ENCODE measurements at regions not wholly inside any gene's neighbourhood (a gene's known extent, or its start where the extent isn't known, plus 50 kb on each side); places are given as distances from the start of the nearest gene placed in this dataset.

DNA sequence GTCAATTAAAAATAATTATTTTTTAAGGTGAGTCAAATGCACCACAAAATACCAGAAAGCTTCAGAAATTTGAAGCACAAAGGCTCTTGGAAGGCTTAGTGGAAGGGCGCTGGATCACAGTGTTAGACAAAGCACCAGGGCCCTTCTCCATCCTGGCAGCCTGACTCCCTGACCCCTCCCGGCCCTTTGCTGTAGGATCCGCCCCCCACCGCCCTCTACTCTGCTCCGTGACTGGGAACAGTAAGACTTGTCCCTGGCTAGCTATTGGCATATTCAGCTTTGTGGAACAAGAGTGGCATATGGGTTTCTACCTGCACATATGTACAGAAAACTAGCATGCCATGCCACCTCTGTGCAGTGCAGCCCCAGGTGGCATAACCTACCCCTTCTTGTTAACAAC is 222.1 kb downstream of the SYK start:
- no peak for DNase-seq (ENCODE audit: low spot score)

DNA sequence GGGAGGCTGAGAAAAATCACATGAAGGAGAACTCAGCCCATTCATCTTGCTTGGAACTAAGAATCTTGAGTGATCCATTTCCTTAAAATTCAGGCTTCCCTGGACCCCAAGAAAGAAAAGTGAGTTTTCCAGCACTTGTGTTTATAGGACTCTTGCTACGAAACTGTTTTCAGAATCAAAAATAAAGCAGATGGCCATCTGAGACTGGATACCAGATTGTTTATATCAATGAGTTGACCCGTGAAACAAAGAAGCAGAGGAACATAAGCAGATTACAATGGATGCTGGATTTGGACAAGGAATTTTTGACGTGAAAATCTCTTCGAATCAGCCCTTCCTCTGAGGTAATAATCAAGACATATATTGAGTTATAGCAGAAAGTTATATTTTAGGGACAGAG is 223.2 kb downstream of the SYK start:
- DNase-seq (ENCODE audit: low spot score) = no peak

DNA sequence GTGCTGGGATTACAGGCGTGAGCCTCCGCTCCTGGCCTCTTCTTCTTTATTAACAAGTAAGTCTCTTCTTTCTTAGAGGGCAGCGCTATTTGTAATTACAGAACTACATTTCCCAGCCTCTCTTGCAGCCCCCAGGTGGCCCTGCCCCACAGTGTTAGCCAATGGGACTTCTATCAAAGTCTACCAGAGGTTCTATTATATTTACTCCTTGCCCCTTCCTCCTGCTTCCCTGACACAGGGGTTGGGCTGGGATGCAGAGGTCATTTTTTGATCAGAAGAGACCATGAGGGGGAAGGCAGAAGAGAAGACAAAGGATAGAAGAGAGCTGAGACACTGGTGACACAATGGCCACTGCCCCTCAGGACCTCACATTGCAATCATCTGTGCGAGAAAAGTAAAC is 224.2 kb downstream of the SYK start:
- DNase-seq (ENCODE audit: low spot score) = no peak

DNA sequence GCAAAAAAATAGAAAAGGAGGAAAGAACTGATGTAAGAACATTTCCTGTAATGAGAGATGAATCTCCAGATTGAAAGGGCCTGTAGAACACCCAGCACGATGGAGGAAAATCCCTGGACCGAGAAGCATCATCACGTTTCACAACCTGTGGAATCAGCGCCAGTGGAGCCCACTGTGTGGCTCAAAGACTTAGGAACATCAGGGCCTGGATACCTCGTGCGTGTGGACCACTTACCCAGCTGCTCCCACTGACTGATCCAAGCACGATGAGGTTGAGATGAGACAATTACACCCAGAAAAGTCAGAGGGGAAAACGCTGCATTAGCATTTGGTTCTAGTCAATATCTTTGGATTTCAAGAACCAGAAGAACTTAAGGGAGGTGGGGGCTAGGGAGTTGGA is 224.6 kb downstream of the SYK start:
- no peak for DNase-seq (ENCODE audit: low spot score)

DNA sequence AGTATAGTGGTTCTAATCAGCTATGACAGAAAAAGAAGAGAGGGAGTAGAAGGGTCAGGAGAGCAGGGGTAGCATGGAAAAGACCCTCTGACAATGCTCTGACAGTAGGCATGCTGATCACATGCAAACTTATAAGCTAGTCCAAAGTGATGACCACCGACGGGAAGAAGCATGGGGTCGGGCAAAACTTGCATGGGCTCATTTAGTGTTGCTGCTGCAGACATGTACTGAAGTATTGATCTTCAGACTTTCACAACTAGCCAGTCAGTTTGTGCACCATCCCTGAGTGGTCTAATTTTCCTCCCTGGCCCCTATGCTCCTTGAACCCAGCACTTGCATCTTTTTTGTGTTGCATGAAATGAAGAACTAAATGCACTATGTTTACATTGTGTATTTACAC is 225.4 kb downstream of the SYK start:
- no peak for DNase-seq (ENCODE audit: low spot score)

DNA sequence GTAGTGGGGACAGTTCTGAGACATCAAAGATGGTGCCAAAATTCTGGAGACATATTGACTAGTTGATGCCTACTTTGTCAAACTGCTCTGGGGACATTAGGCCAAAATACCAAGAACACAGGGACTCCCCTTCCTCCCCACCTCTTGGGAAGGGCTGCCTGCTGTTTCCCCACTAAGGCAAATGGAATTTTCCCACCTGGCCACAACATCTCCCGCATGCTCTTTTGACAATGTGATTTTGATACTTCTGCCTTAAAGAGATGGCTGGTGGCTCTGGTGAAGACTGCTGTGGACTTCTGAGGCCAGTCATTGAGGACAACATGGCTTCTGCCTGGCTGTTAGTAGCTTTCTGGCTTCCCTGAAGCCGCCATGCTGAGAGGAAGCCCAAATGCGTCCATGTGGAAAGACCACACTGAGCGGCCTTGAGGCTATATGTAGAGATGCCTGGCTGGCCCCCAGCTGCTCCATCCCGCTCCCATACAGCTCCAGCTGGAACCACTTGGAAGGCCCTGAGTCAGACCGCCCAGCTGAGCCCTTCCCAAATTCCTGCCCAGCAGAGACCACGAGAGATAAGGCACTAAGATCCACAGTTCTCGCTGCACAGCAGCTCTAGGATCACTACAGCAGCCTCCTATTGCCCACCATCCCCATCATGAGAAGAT is 226.7 kb downstream of the SYK start:
- no peak for DNase-seq (ENCODE audit: low spot score)

DNA sequence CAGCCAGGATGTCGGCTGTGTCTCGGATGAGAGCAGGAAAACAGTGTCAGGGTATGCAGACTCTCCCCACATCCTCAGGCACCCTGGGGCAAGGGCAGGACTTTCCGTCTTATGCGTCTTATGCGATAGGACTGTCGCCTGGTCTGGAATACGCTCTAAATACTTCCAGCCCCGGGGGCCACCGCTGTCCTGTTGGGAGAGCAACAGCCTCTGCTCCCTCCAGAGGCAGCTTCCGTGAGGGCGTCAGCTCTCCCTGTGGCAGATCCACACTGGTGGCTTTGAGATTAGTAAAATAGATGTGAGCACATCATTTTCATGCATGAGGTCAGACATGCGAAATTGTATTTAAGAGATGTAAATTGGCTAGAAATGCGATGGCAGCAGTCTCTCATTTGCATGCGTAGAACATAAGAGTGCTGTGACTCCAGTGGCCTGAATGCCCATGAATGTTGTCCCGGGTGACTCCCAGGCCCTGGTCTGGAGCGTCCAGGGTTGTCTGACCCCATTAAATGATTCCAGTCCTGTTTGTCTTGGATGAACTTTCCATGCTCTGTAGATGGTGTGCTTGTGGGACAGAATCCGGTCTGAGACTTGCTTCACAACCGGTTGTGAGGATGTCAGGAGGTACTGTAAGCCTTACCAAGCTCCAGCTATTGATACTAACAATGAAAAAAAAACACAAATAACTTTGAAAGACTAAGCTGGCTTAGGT is 228.2 kb downstream of the SYK start:
- DNase-seq (ENCODE audit: low spot score) = no peak

DNA sequence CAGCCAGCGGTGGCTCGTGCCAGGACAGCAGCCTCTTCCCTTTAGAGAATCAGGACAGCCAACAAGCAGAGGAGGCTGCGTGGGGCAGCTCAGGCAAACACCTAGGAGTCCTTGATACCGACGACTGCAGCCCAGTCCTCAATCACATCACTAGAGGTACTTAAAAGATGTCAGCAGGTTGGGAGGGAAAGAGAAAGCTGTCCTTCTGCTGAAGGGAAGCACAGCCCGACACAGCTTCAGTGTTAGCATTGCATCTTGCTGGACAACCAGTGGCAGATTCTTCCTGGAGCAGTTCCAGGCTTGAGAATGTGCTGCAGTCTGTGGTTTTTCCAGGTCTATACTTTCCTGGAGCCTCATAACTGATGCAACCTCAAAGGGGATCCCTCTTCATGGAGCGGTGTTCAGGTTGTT is 230.5 kb downstream of the SYK start:
- DNase-seq (ENCODE audit: low spot score) = no peak

DNA sequence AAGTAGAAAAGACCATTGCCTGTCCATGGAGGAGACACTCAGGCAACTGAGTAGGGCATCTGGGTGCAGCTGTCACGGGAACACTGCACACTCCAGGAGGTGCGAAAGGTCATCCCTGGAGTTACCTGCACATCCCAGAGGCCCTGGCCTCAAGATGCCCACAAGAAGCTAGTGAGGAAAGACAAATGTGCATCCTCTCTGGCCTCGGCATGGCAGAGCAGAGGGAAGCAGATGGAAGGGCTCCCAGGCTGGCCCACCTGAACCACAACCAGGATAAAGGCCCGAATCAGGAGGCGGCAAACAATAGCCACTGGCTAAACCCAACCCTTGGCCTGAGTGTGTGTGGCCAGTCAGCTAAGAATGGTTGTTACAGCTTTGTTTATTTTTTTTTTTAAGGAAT is 231.7 kb downstream of the SYK start:
- DNase-seq (ENCODE audit: low spot score) = no peak

DNA sequence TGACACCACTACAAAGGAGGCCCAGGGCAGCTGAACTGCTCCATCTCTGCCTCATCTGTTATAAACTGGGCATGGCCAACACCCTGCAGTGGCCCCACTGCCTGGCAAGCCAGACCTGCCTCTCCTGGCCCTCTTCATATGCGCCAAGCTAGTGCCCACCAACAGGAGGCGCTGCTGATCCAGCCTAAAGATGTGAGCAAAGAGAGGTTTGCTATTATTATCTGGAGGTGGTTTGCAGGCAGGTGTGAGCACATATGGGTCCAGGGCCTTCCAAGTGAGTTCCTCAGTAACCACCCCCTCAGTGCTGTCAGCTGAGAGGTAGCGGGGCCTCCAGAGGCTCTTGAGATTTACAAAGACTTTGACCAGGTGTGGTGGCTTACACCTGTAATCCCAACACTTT is 232.2 kb downstream of the SYK start:
- DNase-seq (ENCODE audit: low spot score) = no peak

DNA sequence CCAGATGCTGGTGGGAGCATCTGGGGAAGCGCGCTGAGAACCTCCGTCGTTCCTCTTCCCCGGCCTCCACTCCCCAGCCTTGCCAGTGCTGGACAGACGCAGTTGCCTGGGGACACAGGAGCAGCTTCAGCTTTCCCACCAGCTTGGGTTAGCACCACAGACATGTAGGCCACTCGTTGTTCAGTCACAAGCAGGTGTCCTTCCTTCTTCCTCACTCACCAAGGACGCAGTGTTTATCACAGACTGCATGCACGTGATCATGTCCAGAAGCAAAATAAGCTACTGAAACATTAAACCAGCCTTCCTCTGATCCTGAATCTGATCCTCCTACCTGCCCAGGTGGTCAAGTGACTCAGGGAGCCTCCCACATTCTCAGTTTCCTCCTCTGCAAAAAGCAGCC is 232.9 kb downstream of the SYK start:
- DNase-seq (ENCODE audit: low spot score) = no peak

DNA sequence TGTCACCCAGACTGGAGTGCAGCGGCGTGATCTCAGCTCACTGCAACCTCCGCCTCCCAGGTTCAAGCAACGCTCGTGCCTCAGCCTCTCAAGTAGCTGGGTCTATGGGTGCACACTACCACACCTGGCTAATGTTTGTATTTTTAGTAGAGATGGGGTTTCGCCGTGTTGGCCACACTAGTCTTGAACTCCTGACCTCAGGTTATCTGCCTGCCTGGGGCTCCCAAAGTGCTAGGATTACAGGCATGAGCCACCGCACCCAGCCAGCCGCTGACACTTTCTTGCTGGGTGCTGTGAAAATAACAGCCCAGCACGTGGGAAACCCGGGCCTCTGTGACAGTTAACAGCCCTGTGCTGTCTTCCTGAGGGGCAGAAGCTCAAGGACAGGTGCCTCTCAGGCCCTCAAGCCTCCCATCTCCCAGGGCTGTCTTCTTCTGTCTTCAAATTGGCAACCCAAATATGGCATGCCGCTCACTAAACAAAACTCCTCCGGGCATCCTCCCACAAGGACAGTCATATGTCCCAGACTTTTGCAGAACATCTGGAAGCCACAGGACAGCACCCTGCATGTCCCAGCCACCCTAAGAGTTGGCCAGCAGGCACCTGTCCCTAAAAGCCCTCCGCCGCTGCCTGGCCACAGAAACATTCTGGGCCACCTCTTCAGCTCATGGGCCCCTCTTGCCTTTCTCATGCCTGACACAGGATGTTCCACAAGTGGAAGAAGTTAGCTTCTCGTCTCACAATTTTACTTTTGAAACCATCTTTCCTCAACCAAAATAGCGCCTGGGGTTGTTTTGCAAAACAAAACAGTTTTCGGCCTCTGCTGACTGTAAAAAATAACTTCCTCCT is 233.6 kb downstream of the SYK start:
- no peak for DNase-seq (ENCODE audit: low spot score)

DNA sequence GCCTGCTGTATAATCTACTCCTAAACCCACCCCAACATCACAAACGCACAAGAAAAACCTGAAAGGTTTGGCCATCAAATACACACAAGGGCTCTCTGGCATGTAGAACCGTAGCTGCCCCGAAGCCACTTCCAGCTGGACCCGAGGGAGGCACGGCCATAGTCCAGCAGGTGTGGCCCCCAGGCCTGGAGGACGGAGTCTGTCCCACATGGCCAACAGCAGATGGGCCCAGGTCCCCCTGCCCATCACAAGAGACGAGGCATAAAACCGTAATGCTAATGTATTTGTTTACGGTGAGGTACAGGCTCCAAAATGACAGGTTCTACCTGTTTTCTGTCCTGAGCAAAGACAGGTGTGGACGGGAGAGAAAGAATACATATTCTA is 234.2 kb downstream of the SYK start:
- DNase-seq (ENCODE audit: low spot score) = no peak

DNA sequence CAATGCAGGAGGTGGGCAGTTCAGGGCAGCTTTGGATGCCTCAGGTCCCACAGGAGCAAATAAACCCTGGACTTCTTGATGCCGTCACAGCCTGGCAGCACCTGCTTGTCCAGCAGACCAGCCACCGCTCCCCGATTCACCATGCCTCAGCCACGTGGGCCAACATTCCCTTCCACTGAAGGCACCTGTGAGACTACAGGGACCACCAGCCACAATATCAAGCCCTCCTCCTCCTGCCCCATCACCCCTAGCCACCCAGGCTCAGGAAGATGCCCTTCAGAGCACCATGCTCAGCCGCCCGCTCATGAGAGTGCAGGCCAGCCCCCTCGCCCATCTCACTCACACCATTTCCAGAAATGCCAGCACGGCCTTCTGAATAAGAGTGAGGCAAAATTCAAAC is 234.7 kb downstream of the SYK start:
- no peak for DNase-seq (ENCODE audit: low spot score)

DNA sequence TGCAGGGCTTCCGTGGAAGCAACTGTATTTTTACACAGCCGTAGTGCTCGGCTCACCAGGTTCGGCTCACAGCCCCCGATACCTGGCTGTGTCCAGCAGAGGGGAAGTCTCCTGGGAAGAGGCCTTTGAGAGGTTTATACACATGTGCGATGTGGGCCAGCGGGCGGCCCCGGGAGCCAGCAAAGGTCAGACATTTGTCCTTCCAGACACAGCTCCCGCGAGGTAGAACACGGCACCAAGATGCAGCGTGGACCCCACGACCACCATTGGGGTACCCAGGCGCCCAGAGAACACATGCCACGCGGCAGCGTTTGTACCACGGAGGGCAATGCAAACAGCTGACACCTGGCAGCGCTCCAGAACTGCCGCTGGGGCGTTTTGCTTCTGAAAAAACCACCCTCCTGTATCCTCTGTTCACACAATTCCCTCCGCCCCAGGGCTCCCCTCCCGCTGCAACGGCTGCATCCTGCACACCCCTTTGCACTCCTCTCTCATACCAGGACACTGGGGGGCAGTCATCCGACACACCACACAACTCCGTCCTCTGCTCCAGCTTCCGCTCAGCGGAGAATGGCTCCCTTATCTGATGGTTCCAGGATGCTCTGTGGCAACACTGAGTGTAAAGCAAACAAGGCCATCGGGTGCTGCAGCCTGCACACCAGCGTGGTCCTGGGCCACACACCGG is 235.3 kb downstream of the SYK start:
- peak; percentile 78 for DNase-seq (ENCODE audit: low spot score)

DNA sequence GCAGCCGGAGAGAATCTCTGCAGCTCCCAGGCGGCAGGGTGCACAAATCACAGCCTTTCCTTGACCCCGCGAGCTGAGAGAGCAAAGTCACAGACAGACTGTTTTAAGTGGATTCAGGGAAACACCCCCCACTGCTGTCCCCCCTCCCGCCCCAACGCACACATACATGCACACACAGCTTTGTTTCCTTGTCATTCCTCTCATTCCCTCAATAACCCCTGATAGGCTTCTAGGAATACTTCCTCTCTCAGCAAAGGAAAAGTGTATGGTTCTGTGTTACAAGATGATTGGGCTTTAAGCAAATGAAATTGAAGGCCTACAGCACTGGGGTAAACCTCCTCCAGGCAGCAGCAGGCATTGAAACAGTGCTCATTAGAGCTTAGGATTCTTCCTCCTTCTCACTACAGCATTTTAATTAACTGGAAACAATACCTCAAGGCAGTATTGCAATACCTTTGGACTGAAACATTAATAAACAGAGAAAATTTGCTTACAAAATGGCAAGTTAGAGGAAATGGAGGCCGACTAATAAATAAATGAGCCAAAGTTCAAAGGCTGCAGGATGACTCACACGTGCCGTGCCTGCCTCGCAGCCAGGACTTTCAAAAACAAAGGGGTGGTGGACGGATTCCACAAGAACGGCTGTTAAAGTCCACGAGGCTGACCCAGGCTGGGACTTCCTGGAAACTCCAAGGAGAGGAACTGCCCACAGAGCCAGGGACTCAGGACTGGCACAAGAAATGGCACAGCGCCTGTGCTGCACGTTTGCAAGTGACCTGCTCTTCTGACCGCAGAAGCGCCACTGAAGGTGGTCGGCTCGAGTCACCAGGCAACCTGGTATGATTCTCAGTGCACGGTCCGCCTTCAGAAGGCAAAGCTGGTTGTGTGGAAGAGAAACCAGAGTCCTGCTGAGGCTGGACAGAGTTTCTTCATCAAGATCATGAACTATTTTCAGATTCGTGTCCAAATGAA is 236.2 kb downstream of the SYK start:
- DNase-seq (ENCODE audit: low spot score) = peak; percentile 44

DNA sequence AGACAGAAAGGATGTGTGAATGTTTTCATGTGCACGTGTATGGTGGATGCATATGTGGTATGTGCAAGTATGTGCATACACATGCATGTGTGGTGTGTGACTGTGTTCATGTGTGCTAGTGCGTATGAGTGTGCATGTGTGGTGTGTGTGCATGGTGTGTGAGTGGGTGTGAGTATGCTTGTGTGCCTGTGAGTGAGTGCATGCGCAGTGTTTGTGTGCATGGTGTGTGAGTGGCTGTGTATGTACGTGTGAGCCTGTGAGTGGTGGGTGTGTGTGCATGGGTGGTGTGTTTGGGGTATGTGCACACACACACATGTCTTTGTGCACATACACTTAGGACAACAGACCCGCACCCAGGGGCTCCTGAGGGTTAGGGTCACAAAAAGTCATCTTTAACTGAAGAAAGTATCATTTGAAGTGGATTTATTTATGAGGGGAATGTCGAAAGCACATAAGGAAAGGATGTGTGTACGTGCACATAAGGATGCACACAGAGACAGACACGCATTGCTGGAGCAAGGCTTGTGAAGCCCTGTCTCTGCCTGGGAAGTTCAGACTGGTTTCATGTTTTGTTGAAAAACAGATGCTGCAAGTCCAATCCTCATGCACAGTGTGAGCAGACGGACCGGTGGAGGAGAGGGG is 237.0 kb downstream of the SYK start:
- no peak for DNase-seq (ENCODE audit: low spot score)

DNA sequence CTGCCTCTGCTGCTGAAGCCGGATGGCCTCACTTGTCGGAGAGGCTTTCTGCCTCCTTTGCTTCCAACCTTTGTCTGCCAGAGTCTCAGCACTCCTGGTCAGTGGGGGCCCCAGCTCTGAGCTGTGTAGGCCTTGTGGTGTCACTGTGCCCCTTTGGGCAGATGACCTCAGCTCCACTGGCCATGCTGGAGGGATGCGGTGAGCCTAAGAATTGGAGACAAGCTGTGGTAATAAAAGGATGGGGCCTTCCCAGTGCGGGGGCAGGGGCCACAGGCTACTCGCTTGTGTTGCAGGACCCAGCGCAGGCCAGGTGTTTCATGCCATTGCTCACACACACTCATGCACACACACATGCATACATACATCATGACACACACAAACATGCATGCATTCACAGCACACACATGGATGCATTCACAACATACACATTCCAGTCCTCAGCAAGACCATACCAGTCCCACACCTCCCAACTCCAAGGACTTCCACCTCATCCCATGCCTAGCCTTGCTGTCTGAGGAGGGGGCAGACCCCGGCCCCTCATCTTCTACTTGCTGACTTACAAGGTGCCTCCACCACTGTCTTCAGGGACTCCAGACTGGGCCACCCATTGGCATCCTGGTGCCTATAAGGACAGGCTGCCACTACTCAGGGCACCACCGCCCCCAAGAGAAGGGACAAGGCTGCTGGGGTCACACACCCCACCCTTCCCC is 237.7 kb downstream of the SYK start:
- no peak for DNase-seq (ENCODE audit: low spot score)

DNA sequence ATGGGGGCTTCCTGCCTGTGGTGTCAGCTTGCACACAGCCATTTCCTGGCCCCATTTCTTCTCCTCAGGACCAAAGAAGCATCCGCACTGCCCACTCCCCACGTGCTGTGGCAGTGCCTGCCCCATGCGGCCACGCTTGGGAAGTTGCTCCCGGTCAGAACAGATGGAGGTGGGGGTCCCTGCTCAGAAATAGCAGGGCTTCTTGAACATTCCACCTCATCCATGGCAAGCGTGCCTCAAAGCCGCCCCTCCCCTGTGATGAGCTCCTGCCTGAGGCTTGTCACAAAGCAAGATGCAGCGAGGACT is 238.2 kb downstream of the SYK start:
- DNase-seq (ENCODE audit: low spot score) = no peak

Data from HuH-7.5 (cell line).